Brain microvascular endothelial cell (primary cell): ENCODE measurements at regions not wholly inside any gene's neighbourhood (a gene's known extent, or its start where the extent isn't known, plus 50 kb on each side); places are given as distances from the start of the nearest gene placed in this dataset.
"Not testable (repeated sequence)": the region's sequence is repeated elsewhere in the genome, so short reads cannot be mapped to it uniquely, and the experiment has no call there.

Experiments
- DNase-seq: peaks from one replicate; pipeline ENCODE4 v3.0.0-alpha.2; 2020
- H3K27ac ChIP-seq: fragments of 250-450 bp; sonication (Bioruptor Pico); 2 replicates; pipeline ENCODE4 v1.5.1; 2020; ENCODE audit warnings: mild to moderate bottlenecking, moderate library complexity
- H3K27me3 ChIP-seq: fragments of 250-450 bp; sonication (Bioruptor Pico); replicated peaks from 2 replicates; pipeline ENCODE4 v1.5.1; 2020; ENCODE audit warnings: mild to moderate bottlenecking
- H3K36me3 ChIP-seq: fragments of 250-450 bp; sonication (Bioruptor Pico); replicated peaks from 2 replicates; pipeline ENCODE4 v1.5.1; 2020; ENCODE audit warnings: mild to moderate bottlenecking
- H3K4me3 ChIP-seq: 2 replicates; pipeline ENCODE4 v1.5.1; 2011; ENCODE audit warnings: low read depth, mild to moderate bottlenecking, control low read depth, low read length, moderate library complexity
- in situ Hi-C: cut with HindIII; loops from 2 replicates; pipeline ENCODE4 v1.10.0; 2017; ENCODE audit warnings: low sequenced_read_pairs, low pct_ligation_motif_present
- TF ChIP-seq, protein P1 (sequence below): IDR thresholded peaks from 2 replicates; pipeline ENCODE4 v1.5.1; 2011; ENCODE audit warnings: low read depth, mild to moderate bottlenecking, moderate library complexity, low read length, control low read depth, inconsistent platforms; ENCODE audit errors: missing control alignments

DNA sequence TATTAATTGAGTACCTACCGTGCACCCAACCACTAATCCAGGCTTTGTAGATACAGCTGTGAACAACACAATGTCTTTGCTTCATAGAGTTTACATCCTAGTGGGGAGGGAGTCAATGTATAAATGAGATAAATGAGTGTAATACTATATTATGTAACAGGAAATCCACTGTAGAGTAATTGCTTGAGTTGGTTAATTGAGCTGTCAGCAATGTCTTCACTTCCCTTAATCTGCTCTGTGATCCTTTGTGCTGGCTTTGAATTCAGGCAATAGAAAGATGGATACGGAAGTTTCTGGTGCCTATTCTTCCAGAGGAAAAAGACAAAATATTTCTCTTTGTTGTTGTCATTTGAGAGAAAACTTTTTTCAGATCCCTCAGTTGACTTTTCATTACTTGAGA, 104.0 kb upstream of the SLC16A7 start:
- in situ Hi-C loops: no loop called here
- Histone ChIP-seq H3K4me3 (no peak overlapping the region), H3K36me3 (no peaks in the 10 kb centered on the region), H3K27ac (no peak overlapping the region), H3K27me3 (no peaks in the 10 kb centered on the region)
- no peak for DNase-seq
- TF ChIP-seq, protein P1, sequence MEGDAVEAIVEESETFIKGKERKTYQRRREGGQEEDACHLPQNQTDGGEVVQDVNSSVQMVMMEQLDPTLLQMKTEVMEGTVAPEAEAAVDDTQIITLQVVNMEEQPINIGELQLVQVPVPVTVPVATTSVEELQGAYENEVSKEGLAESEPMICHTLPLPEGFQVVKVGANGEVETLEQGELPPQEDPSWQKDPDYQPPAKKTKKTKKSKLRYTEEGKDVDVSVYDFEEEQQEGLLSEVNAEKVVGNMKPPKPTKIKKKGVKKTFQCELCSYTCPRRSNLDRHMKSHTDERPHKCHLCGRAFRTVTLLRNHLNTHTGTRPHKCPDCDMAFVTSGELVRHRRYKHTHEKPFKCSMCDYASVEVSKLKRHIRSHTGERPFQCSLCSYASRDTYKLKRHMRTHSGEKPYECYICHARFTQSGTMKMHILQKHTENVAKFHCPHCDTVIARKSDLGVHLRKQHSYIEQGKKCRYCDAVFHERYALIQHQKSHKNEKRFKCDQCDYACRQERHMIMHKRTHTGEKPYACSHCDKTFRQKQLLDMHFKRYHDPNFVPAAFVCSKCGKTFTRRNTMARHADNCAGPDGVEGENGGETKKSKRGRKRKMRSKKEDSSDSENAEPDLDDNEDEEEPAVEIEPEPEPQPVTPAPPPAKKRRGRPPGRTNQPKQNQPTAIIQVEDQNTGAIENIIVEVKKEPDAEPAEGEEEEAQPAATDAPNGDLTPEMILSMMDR: no peak

GRCh38 chr12:59486827-59487226, 109.0 kb upstream of the SLC16A7 start:
- Histone ChIP-seq H3K36me3 (no peaks in the 10 kb centered on the region), H3K27ac (no peak overlapping the region), H3K27me3 (no peaks in the 10 kb centered on the region), H3K4me3 (no peak overlapping the region)
- TF ChIP-seq, protein P1: no peak
- in situ Hi-C loops: no loop called here
- DNase-seq: no peak

GRCh38 chr12:59484575-59484974, 111.3 kb upstream of the SLC16A7 start:
- H3K27ac ChIP-seq: no peak overlapping the region
- H3K27me3 ChIP-seq: no peaks in the 10 kb centered on the region
- H3K36me3 ChIP-seq: no peaks in the 10 kb centered on the region
- no peak for DNase-seq
- TF ChIP-seq, protein P1: no peak
- no peak overlapping the region for H3K4me3 ChIP-seq
- in situ Hi-C loops: no loop called here

DNA sequence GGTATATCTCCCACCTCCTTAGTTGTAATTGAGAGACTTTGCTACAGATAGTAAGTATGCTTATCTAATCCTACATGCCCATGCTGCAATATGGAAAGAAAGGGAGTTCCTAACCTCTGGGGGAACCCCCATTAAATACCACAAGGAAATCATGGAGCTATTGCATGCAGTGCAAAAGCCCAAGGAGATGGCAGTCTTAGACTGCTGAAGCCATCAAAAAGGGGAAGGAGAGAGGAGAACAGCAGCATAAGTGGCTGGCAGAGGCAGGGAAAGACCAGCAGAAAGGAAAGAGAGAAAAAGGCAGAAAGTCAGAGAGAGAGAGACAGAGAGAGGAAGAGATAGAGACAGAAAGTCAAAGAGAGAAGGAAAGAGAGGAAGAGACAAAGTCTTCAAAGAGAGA, 121.6 kb upstream of the SLC16A7 start:
- in situ Hi-C loops, DNase-seq, H3K36me3 ChIP-seq, H3K27me3 ChIP-seq, H3K4me3 ChIP-seq, H3K27ac ChIP-seq: not testable (repeated sequence)

DNA sequence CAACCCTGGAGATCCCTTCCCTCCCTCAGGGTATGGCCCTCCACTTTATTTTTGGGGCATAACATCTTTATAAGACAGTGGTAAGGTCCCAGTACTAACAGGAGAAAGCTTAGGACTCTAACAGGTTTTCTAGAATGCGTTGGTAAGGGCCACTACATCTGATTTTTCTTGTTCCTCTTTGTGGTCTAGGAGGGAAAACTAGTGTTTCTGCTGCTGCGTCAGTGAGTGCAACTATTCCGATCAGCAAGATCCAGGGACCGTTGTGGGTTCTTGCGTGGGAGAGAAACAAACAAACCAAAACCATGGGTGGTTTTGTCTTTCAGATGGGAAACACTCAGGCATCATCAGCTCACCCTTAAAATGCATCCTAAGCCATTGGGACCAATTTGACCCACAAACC, 123.6 kb upstream of the SLC16A7 start:
- no peaks in the 10 kb centered on the region for H3K27me3 ChIP-seq
- no peak for DNase-seq
- in situ Hi-C loops: no loop called here
- no peaks in the 10 kb centered on the region for H3K36me3 ChIP-seq
- TF ChIP-seq, protein P1: no peak
- H3K27ac ChIP-seq: no peak overlapping the region
- no peak overlapping the region for H3K4me3 ChIP-seq

- in situ Hi-C loops: no loop called here
- Histone ChIP-seq H3K27me3 (no peaks in the 10 kb centered on the region), H3K27ac (no peak overlapping the region), H3K4me3 (no peak overlapping the region), H3K36me3 (no peaks in the 10 kb centered on the region)
- TF ChIP-seq, protein P1: no peak
- DNase-seq: peak; percentile 20
Measured at GRCh38 chr12:59459966-59460660, 135.7 kb upstream of the SLC16A7 start.
